GM12878 (cell line): ENCODE measurements at regions not wholly inside any gene's neighbourhood (a gene's known extent, or its start where the extent isn't known, plus 50 kb on each side); places are given as distances from the start of the nearest gene placed in this dataset.

Experiments used
- ATAC-seq: fragments of 200-7000 bp; cut with Tn5 transposase; 3 replicates; pipeline ENCODE4 v1.9.1; 2020; ENCODE audit warnings: mild to moderate bottlenecking, moderate library complexity
- BruUV-seq: library from RNA; stranded (reverse); fragments of 400-500 nt; replicated peaks from 2 replicates; lab custom pipeline; 2021; lab: Mats Ljungman, UMichigan
- CTCF ChIA-PET: fragments of 300-600 bp; sonication (Branson Sonifier 250); formaldehyde crosslinking; extraction: SDS; loops from one replicate; lab custom pipeline; 2021; ENCODE audit warnings: inconsistent platforms; lab: Yijun Ruan, JAX
- POLR2A ChIA-PET: fragments of 350-600 bp; formaldehyde crosslinking; extraction: SDS; loops from one replicate; lab custom pipeline; 2021; ENCODE audit warnings: inconsistent platforms; lab: Charles Lee
- RAD21 ChIA-PET: fragments of 300-600 bp; sonication (Branson Sonifier 250); formaldehyde crosslinking; loops from one replicate; lab custom pipeline; 2023; ENCODE audit warnings: antibody characterized with exemption; ENCODE audit not compliant: unreplicated experiment; lab: Charles Lee
- SMC1A ChIA-PET: fragments of 300-600 bp; sonication (Branson Sonifier 250); formaldehyde crosslinking; loops from one replicate; lab custom pipeline; 2023; ENCODE audit not compliant: unreplicated experiment, uncharacterized antibody; lab: Charles Lee
- DNase-seq: peaks from one replicate; pipeline ENCODE4 v3.0.0-alpha.2; 2011; ENCODE audit warnings: low read depth, low spot score
- FAIRE-seq: peaks from 3 replicates; lab custom pipeline; 2011; peaks lifted over from hg19 to GRCh38; lab: Jason Lieb, UNC
- H2AFZ ChIP-seq: 2 replicates; pipeline ENCODE4 v1.6.0; 2011; ENCODE audit warnings: low read depth, low read length, control low read depth; ENCODE audit not compliant: control insufficient read depth
- H3K27ac ChIP-seq: 2 replicates; pipeline ENCODE4 v1.5.1; 2011; ENCODE audit warnings: control low read depth; ENCODE audit not compliant: control insufficient read depth, insufficient read depth
- H3K27me3 ChIP-seq, 2 experiments: replicated peaks in 1 of 2; 2 replicates each; pipeline versions ENCODE4 v1.6.0 to v1.6.1; 2011; ENCODE audit warnings: low read length in 1 of 2; ENCODE audit not compliant: control insufficient read depth in 2 of 2, insufficient read depth in 2 of 2
- H3K36me3 ChIP-seq, 2 experiments: 2 replicates each; pipeline ENCODE4 v1.5.1; 2011; ENCODE audit warnings: low read length in 1 of 2; ENCODE audit not compliant: control insufficient read depth in 2 of 2, insufficient read depth in 2 of 2
- H3K4me1 ChIP-seq: 2 replicates; pipeline ENCODE4 v1.6.1; 2011; ENCODE audit warnings: mild to moderate bottlenecking, low read length, moderate library complexity, mixed read lengths; ENCODE audit not compliant: control insufficient read depth, insufficient read depth
- H3K4me2 ChIP-seq: 2 replicates; pipeline ENCODE4 v1.6.0; 2011; ENCODE audit warnings: control low read depth; ENCODE audit not compliant: control insufficient read depth, insufficient read depth
- H3K4me3 ChIP-seq: fragments of 200-600 bp; sonication (generic); 2 replicates; pipeline ENCODE4 v1.5.1; 2016
- H3K79me2 ChIP-seq: 2 replicates; pipeline ENCODE4 v1.6.0; 2011; ENCODE audit warnings: low read length; ENCODE audit not compliant: control insufficient read depth, insufficient read depth
- H3K9ac ChIP-seq: 2 replicates; pipeline ENCODE4 v1.8.0; 2011; ENCODE audit warnings: low read length, control low read depth, mixed read lengths; ENCODE audit not compliant: control insufficient read depth, insufficient read depth
- H3K9me3 ChIP-seq: replicated peaks from 3 replicates; pipeline ENCODE4 v1.5.1; 2011; ENCODE audit warnings: mild to moderate bottlenecking, low read length; ENCODE audit not compliant: control insufficient read depth, insufficient read depth
- H4K20me1 ChIP-seq: 2 replicates; pipeline ENCODE4 v1.6.0; 2011; ENCODE audit not compliant: control insufficient read depth, insufficient read depth
- BCL11A ChIP-seq: IDR thresholded peaks from 2 replicates; pipeline ENCODE4 v1.6.1; 2011; ENCODE audit warnings: low read depth, low read length
- CUX1 ChIP-seq: IDR thresholded peaks from 2 replicates; pipeline ENCODE4 v1.6.1; 2012; ENCODE audit warnings: improper control_type of control experiment, low read depth, low read length; ENCODE audit not compliant: insufficient replicate concordance
- EGR1 ChIP-seq, 2 experiments: IDR thresholded peaks; 1 replicate in 1 of 2; 2 replicates in 1 of 2; pipeline ENCODE4 v1.6.1; 2011 to 2012; ENCODE audit warnings: low read depth in 2 of 2, low read length in 2 of 2, borderline replicate concordance in 1 of 2, mild to moderate bottlenecking in 1 of 2, moderate library complexity in 1 of 2
- MAX ChIP-seq: IDR thresholded peaks from 2 replicates; pipeline ENCODE4 v1.6.1; 2012; ENCODE audit warnings: low read depth, low read length, improper control_type of control experiment
- NFYA ChIP-seq: IDR thresholded peaks from 2 replicates; pipeline ENCODE4 v1.6.1; 2011; ENCODE audit warnings: low read depth, mild to moderate bottlenecking, low read length, improper control_type of control experiment, borderline replicate concordance
- PKNOX1 ChIP-seq: fragments of 450-650 bp; IDR thresholded peaks from 2 replicates; pipeline ENCODE4 v1.6.1; 2016; ENCODE audit warnings: mild to moderate bottlenecking
- RAD21 ChIP-seq: IDR thresholded peaks from 2 replicates; pipeline ENCODE4 v1.6.1; 2011; ENCODE audit warnings: mild to moderate bottlenecking, low read depth, low read length, moderate library complexity; ENCODE audit not compliant: insufficient read depth
- STAT3 ChIP-seq: IDR thresholded peaks from 2 replicates; pipeline ENCODE4 v1.6.1; 2011; ENCODE audit warnings: low read depth, low read length, improper control_type of control experiment
- TCF3 ChIP-seq: IDR thresholded peaks from 2 replicates; pipeline ENCODE4 v1.6.1; 2012; ENCODE audit warnings: low read depth, mild to moderate bottlenecking, low read length, borderline replicate concordance; ENCODE audit not compliant: insufficient read depth
- YY1 ChIP-seq: IDR thresholded peaks from 2 replicates; pipeline ENCODE4 v1.6.1; 2011; ENCODE audit warnings: low read depth, mild to moderate bottlenecking, low read length
- ZNF384 ChIP-seq: IDR thresholded peaks from 2 replicates; pipeline ENCODE4 v1.6.1; 2012; ENCODE audit warnings: low read depth, mild to moderate bottlenecking, low read length, improper control_type of control experiment, borderline replicate concordance
- ZSCAN29 ChIP-seq: fragments of 450-650 bp; IDR thresholded peaks from 2 replicates; pipeline ENCODE4 v1.6.1; 2017; ENCODE audit warnings: mild to moderate bottlenecking, moderate library complexity
- WGBS: methylation state at CpG from one replicate; pipeline ENCODE4 v1.1.6; 2016; ENCODE audit warnings: low lambda C conversion rate; ENCODE audit not compliant: insufficient replicate concordance, insufficient coverage; ENCODE audit errors: missing lambda C conversion rate; 5-methylcytosine and 5-hydroxymethylcytosine counted together
- in situ Hi-C: fragments of 300-500 bp; cut with MboI; formaldehyde crosslinking; loops from 9 replicates; pipeline ENCODE4 v1.14.3; 2018; ENCODE audit warnings: mixed read lengths
- intact Hi-C: fragments of 100-400 bp; cut with micrococcal nuclease; formaldehyde crosslinking; loops from one replicate; pipeline ENCODE4 v1.14.2; 2022; ENCODE audit not compliant: unreplicated experiment
- TF ChIP-seq, protein P1 (sequence below): IDR thresholded peaks from 2 replicates; pipeline ENCODE4 v1.6.1; 2011; ENCODE audit warnings: low read depth, mild to moderate bottlenecking, low read length, moderate library complexity, borderline replicate concordance; ENCODE audit errors: extremely low read depth
- TF ChIP-seq, protein P2 (sequence below): IDR thresholded peaks from 2 replicates; pipeline ENCODE4 v1.6.1; 2011; ENCODE audit warnings: borderline replicate concordance, low read depth, mild to moderate bottlenecking, moderate library complexity, low read length; ENCODE audit not compliant: insufficient read depth, poor library complexity, severe bottlenecking

- ATAC-seq, result no peak
- intact Hi-C loops, result no loop called here
These were observed 1000.0 kb upstream of the CHORDC1 start for GRCh38 chr11:91222830-91223229.

More at GRCh38 chr11:91222830-91223229, 1000.0 kb upstream of the CHORDC1 start:
- 0% methylated on average over 1 of the region's 1 CpG for WGBS
- DNase-seq (no peak), FAIRE-seq (no peak)
- Histone ChIP-seq H3K36me3 (no peaks in the 10 kb centered on the region), H4K20me1 (no peaks in the 10 kb centered on the region), H3K4me1 (no peaks in the 10 kb centered on the region), H3K4me2 (no peak overlapping the region), H3K4me3 (no peak overlapping the region), H3K9me3 (no peaks in the 10 kb centered on the region), H3K27ac (no peak overlapping the region), H3K79me2 (no peaks in the 10 kb centered on the region), H3K27me3 (no peaks in the 10 kb centered on the region), H2AFZ (no peak overlapping the region), H3K9ac (no peak overlapping the region)
- in situ Hi-C loops, result no loop called here
- ChIA-PET SMC1A (no interaction called here), RAD21 (no interaction called here), POLR2A (no interaction called here), CTCF (no interaction called here)
- TF ChIP-seq STAT3 (no peak), RAD21 (no peak), PKNOX1 (no peak), ZNF384 (no peak), CUX1 (no peak), ZSCAN29 (no peak), TCF3 (no peak), BCL11A (no peak), YY1 (no peak), EGR1 (IDR thresholded peaks at IDR 0.05; ENCODE audit: borderline replicate concordance in 1 of 2, low read depth in 2 of 2, low read length in 2 of 2) (no peak), NFYA (no peak), MAX (no peak)
- TF ChIP-seq, protein P1, sequence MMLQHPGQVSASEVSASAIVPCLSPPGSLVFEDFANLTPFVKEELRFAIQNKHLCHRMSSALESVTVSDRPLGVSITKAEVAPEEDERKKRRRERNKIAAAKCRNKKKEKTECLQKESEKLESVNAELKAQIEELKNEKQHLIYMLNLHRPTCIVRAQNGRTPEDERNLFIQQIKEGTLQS, result no peak
- TF ChIP-seq, protein P2, sequence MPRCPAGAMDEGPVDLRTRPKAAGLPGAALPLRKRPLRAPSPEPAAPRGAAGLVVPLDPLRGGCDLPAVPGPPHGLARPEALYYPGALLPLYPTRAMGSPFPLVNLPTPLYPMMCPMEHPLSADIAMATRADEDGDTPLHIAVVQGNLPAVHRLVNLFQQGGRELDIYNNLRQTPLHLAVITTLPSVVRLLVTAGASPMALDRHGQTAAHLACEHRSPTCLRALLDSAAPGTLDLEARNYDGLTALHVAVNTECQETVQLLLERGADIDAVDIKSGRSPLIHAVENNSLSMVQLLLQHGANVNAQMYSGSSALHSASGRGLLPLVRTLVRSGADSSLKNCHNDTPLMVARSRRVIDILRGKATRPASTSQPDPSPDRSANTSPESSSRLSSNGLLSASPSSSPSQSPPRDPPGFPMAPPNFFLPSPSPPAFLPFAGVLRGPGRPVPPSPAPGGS, result no peak
- no TSS peak for BruUV-seq
